ENCODE measurements at regions not wholly inside any gene's neighbourhood (a gene's known extent, or its start where the extent isn't known, plus 50 kb on each side); places are given as distances from the start of the nearest gene placed in this dataset.
"Not testable (repeated sequence)": the region's sequence is repeated elsewhere in the genome, so short reads cannot be mapped to it uniquely, and the experiment has no call there.

- Histone ChIP-seq H3K4me3 (ENCODE audit: low read length) (no peak overlapping the region), H3K9me3 (ENCODE audit: low read depth, low read length) (no peaks in the 10 kb centered on the region), H3K27me3 (ENCODE audit: insufficient read depth, low read length) (no peaks in the 10 kb centered on the region), H3K4me1 (ENCODE audit: insufficient read depth, low read length) (peaks cover 39% of the 10 kb centered on the region)
These were observed 118.9 kb upstream of the CAB39 start for GRCh38 chr2:230593765-230594164.

DNA sequence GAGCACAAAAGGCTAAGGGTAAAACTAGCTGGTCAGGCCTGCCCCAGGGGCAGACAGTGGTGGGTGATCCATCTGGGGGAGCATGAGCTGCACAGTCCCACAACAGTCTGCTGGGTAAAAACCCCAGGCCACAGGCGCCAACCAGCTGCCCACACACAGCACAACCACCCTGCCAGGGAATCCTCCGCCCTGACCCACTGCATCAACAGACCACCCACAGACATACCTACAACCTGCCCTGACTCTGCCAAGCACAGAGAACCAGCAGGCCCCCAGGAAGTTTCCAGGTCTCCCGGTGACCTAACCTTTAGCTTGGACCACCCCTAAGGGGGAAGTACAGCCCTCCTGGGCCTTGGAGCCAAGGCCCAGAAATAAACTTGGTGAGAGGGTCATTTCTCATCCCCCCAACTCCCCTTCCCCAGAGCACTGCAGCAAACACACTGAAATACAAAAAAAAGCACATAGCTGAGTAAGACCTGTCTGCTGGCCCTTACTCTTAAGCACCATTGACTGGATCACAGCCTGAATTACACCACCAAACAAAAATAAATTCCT, 118.3 kb upstream of the CAB39 start:
- H3K9me3 ChIP-seq (ENCODE audit: low read depth, low read length): no peaks in the 10 kb centered on the region
- peaks cover 39% of the 10 kb centered on the region for H3K4me1 ChIP-seq (ENCODE audit: insufficient read depth, low read length)
- no peak overlapping the region for H3K4me3 ChIP-seq (ENCODE audit: low read length)
- H3K27me3 ChIP-seq (ENCODE audit: insufficient read depth, low read length): no peaks in the 10 kb centered on the region

- Histone ChIP-seq H3K4me3 (ENCODE audit: low read length) (no peak overlapping the region), H3K4me1 (ENCODE audit: insufficient read depth, low read length) (peaks cover 47% of the 10 kb centered on the region), H3K9me3 (ENCODE audit: low read depth, low read length) (no peaks in the 10 kb centered on the region), H3K27me3 (ENCODE audit: insufficient read depth, low read length) (no peaks in the 10 kb centered on the region)
These were observed 112.8 kb upstream of the CAB39 start for GRCh38 chr2:230599853-230600252.

DNA sequence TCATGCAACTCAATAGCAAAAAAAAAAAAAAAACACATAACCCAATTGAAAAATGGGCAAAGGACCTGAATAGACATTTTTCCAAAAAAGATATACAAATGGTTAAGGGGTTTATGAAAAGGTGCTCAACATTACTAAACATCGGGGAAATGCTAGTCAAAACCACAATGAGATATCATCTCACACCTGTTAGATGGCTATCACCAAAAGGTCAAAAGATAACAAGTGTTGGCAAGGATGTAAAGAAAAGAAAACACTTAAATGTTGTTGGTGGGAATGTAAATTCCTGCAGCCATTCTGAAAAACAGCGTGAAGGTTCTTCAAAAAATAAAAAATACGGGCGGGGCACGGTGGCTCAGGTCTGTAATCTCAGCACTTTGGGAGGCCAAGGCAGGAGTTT, 112.4 kb upstream of the CAB39 start:
- Histone ChIP-seq H3K4me3 (ENCODE audit: low read length) (no peak overlapping the region), H3K27me3 (ENCODE audit: insufficient read depth, low read length) (no peaks in the 10 kb centered on the region), H3K4me1 (ENCODE audit: insufficient read depth, low read length) (peaks cover 45% of the 10 kb centered on the region), H3K9me3 (ENCODE audit: low read depth, low read length) (no peaks in the 10 kb centered on the region)

DNA sequence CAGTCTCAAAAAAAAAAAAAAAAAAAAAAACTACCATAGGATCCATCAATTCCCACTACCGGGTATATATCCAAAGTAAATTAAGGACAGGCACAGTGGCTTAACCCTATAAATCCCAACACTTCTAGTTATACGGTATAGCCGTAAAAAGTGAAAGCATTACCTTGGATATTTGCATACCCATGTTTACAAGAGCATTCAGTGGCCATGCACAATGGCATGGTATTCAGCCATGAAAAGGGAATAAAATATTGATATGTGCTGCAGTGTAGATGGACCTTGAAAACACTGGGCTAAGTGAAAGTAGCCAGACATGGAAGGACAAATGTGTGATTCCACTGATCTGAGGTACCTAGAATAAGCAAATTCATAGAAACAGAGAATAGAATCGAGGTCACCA, 111.8 kb upstream of the CAB39 start:
- H3K4me1 ChIP-seq (ENCODE audit: insufficient read depth, low read length): peaks cover 45% of the 10 kb centered on the region
- H3K27me3 ChIP-seq (ENCODE audit: insufficient read depth, low read length): no peaks in the 10 kb centered on the region
- no peak overlapping the region for H3K4me3 ChIP-seq (ENCODE audit: low read length)

DNA sequence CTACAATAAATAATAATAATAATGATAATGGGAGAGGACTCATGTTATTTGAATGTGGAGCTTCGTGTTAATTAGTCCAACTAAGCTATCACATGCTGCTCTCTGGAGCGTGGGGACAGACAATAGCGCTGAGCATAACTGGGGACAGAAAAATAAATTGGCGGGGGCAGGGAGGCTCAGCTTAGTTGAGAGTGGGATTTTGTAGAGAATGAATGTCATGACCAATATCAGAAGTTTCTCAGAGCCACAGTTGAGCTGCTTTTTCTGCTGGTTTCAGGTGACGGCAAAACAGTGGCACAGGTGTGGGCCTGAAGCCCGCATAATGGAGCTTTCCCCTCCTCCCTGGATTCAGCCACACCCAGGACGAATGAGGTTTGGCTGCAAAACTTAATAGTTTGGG, 111.1 kb upstream of the CAB39 start:
- Histone ChIP-seq H3K27me3 (ENCODE audit: insufficient read depth, low read length) (no peaks in the 10 kb centered on the region), H3K4me3 (ENCODE audit: low read length) (no peak overlapping the region), H3K4me1 (ENCODE audit: insufficient read depth, low read length) (peaks cover 45% of the 10 kb centered on the region), H3K9me3 (ENCODE audit: low read depth, low read length) (no peaks in the 10 kb centered on the region)

More for the DNA sequence above, 111.8 kb upstream of the CAB39 start:
- H3K9me3 ChIP-seq (ENCODE audit: low read depth, low read length): no peaks in the 10 kb centered on the region

- no peaks in the 10 kb centered on the region for H3K27me3 ChIP-seq (ENCODE audit: insufficient read depth, low read length)
- no peaks in the 10 kb centered on the region for H3K9me3 ChIP-seq (ENCODE audit: low read depth, low read length)
- peaks cover 45% of the 10 kb centered on the region for H3K4me1 ChIP-seq (ENCODE audit: insufficient read depth, low read length)
- no peak overlapping the region for H3K4me3 ChIP-seq (ENCODE audit: low read length)
These were observed 109.9 kb upstream of the CAB39 start for GRCh38 chr2:230602562-230603230.

GRCh38 chr2:230603317-230603716, 109.3 kb upstream of the CAB39 start:
- H3K9me3 ChIP-seq (ENCODE audit: low read depth, low read length); H3K27me3 ChIP-seq (ENCODE audit: insufficient read depth, low read length); H3K4me3 ChIP-seq (ENCODE audit: low read length): not testable (repeated sequence)
- H3K4me1 ChIP-seq (ENCODE audit: insufficient read depth, low read length): peaks cover 45% of the 10 kb centered on the region

DNA sequence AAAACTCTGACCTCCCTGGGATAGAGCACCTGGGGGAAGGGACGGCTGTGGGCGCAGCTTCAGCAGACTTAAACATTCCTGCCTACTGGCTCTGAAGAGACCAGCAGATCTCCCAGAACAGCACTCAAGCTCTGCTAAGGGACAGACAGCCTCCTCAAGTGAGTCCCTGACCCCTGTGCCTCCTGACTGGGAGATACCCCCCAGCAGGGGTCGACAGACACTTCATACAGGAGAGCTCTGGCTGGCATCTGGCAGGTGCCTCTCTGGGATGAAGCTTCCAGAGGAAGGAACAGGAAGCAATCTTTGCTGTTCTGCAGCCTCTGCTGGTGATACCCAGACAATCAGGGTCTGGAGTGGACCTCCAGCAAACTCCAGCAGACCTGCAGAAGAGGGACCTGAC, 108.5 kb upstream of the CAB39 start:
- H3K27me3 ChIP-seq (ENCODE audit: insufficient read depth, low read length); H3K9me3 ChIP-seq (ENCODE audit: low read depth, low read length); H3K4me3 ChIP-seq (ENCODE audit: low read length): not testable (repeated sequence)
- H3K4me1 ChIP-seq (ENCODE audit: insufficient read depth, low read length): peaks cover 45% of the 10 kb centered on the region

GRCh38 chr2:230614040-230614439, 98.6 kb upstream of the CAB39 start:
- Histone ChIP-seq H3K4me3 (ENCODE audit: low read length) (no peak overlapping the region), H3K4me1 (ENCODE audit: insufficient read depth, low read length) (peaks cover 17% of the 10 kb centered on the region), H3K27me3 (ENCODE audit: insufficient read depth, low read length) (no peaks in the 10 kb centered on the region), H3K9me3 (ENCODE audit: low read depth, low read length) (no peaks in the 10 kb centered on the region)

DNA sequence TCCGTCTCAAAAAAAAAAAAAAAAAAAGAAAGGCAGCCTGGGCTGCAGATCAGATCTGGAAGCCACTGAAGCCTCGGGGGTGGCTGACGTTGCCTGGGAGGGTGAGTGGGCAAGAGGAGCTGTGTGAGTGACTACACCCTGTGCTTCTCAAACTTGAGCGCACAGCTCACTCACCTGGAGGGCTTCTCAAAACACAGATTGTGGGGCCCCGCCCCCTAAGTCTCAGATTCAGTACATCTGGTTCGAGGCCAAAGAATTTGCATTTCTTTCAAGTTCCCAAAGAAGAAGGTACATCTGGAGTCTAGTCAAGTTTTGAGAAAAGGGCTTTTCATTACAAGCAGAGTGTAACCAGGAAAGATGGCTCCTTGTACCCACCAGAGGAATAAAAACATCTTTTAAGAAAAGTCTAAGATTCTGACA, 97.7 kb upstream of the CAB39 start:
- Histone ChIP-seq H3K4me3 (ENCODE audit: low read length) (no peak overlapping the region), H3K9me3 (ENCODE audit: low read depth, low read length) (no peaks in the 10 kb centered on the region), H3K27me3 (ENCODE audit: insufficient read depth, low read length) (no peaks in the 10 kb centered on the region), H3K4me1 (ENCODE audit: insufficient read depth, low read length) (peaks cover 17% of the 10 kb centered on the region)

DNA sequence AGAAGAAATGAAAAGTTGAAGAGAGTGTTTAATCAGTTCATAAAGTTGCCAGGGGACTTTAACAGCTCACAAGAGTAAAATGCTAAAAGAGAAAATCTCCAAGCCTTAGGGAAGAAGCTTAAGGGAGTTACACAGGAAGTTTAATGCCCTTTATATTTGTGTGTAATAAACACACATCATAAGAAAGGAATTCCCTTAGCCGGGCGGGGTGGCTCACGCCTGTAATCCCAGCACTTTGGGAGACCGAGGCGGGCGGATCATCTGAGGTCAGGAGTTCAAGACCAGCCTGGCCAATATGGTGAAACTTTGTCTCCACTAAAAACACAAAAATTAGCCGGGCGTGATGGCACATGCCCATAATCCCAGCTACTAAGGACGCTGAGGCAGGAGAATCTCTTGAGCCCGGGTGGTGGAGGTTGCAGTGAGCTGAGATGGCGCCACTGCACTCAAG, 95.4 kb upstream of the CAB39 start:
- H3K4me3 ChIP-seq (ENCODE audit: low read length); H3K9me3 ChIP-seq (ENCODE audit: low read depth, low read length); H3K27me3 ChIP-seq (ENCODE audit: insufficient read depth, low read length); H3K4me1 ChIP-seq (ENCODE audit: insufficient read depth, low read length): not testable (repeated sequence)

DNA sequence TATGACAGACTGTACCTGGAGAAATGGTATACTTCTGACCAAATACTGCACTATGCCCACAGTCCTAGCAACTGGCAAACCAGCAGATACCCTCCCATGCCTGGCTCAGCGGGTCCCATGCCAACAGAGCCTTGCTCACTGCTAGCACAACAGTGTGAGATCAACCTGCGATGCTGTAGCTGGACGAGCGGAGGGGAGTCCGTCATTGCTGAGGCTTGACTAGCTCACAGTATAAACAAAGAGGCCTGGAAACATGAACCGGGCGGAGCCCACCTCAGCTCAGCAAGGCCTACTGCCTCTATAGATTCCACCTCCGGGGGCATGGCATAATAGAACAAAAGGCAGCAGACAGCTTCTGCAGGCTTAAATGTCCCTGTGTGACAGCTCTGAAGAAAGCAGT, 93.2 kb upstream of the CAB39 start:
- Histone ChIP-seq H3K4me3 (ENCODE audit: low read length) (no peak overlapping the region), H3K9me3 (ENCODE audit: low read depth, low read length) (no peaks in the 10 kb centered on the region), H3K27me3 (ENCODE audit: insufficient read depth, low read length) (no peaks in the 10 kb centered on the region), H3K4me1 (ENCODE audit: insufficient read depth, low read length) (no peaks in the 10 kb centered on the region)

DNA sequence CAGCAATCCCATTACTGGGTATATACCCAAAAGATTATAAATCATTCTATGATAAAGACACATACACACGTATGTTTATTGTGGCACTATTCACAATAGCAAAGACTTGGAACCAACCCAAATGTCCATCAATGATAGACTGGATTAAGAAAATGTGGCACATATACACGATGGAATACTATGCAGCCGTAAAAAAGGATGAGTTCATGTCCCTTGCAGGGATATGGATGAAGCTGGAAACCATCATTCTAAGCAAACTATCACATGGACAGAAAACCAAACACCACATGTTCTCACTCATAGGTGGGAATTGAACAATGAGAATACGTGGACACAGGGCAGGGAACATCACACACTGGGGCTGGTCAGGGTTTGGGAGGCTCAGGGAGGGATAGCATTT, 87.4 kb upstream of the CAB39 start:
- not testable (repeated sequence) for H3K4me3 ChIP-seq (ENCODE audit: low read length); H3K27me3 ChIP-seq (ENCODE audit: insufficient read depth, low read length); H3K4me1 ChIP-seq (ENCODE audit: insufficient read depth, low read length); H3K9me3 ChIP-seq (ENCODE audit: low read depth, low read length)

DNA sequence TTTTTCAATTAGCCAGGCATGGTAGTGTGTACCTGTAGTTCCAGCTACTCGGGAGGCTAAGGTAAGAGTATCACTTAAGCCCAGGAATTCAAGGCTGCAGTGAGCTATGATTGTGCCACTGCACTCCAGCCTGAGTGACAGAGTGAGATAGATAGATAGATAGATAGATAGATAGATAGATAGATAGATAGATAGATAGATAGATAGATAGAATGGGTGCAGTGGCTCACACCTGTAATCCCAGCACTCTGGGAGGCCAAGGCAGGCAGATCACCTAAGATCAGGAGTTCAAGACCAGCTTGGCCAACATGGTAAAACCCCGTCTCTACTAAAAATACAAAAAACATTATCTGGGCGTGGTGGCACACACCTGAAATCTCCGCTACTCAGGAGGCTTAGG, 85.6 kb upstream of the CAB39 start:
- not testable (repeated sequence) for H3K4me1 ChIP-seq (ENCODE audit: insufficient read depth, low read length); H3K4me3 ChIP-seq (ENCODE audit: low read length); H3K27me3 ChIP-seq (ENCODE audit: insufficient read depth, low read length); H3K9me3 ChIP-seq (ENCODE audit: low read depth, low read length)

Measured in mononuclear cell (primary cell).